Hepatocyte (in vitro differentiated cells): ENCODE measurements at regions not wholly inside any gene's neighbourhood (a gene's known extent, or its start where the extent isn't known, plus 50 kb on each side); places are given as distances from the start of the nearest gene placed in this dataset.

Experiments
- DNase-seq: peaks from one replicate; pipeline ENCODE4 v3.0.0-alpha.2; 2016; ENCODE audit warnings: low spot score
- H2AFZ ChIP-seq: fragments of 200-600 bp; sonication (generic); 2 replicates; pipeline ENCODE4 v1.6.0; 2016; ENCODE audit warnings: antibody characterized with exemption, mild to moderate bottlenecking
- H3K27ac ChIP-seq: fragments of 200-600 bp; sonication (generic); 2 replicates; pipeline ENCODE4 v1.5.1; 2016; ENCODE audit warnings: mild to moderate bottlenecking
- H3K27me3 ChIP-seq: fragments of 200-600 bp; sonication (generic); 2 replicates; pipeline ENCODE4 v1.6.1; 2016
- H3K36me3 ChIP-seq: fragments of 200-600 bp; sonication (generic); replicated peaks from 2 replicates; pipeline ENCODE4 v1.5.1; 2016; ENCODE audit warnings: low read depth; ENCODE audit not compliant: insufficient read depth
- H3K4me1 ChIP-seq: fragments of 200-600 bp; sonication (generic); 2 replicates; pipeline ENCODE4 v1.5.1; 2016; ENCODE audit warnings: mild to moderate bottlenecking, moderate library complexity; ENCODE audit not compliant: insufficient read depth
- H3K4me2 ChIP-seq: fragments of 200-600 bp; sonication (generic); 2 replicates; pipeline ENCODE4 v1.6.0; 2016
- H3K4me3 ChIP-seq: fragments of 200-600 bp; sonication (generic); 2 replicates; pipeline ENCODE4 v1.5.1; 2016; ENCODE audit warnings: mild to moderate bottlenecking
- H3K79me2 ChIP-seq: fragments of 200-600 bp; sonication (generic); 2 replicates; pipeline ENCODE4 v1.6.0; 2017; ENCODE audit warnings: mild to moderate bottlenecking
- H3K9me2 ChIP-seq: fragments of 200-600 bp; sonication (generic); replicated peaks from 2 replicates; pipeline ENCODE4 v1.6.0; 2017; ENCODE audit warnings: mild to moderate bottlenecking; ENCODE audit not compliant: insufficient read depth
- H3K9me3 ChIP-seq: fragments of 200-600 bp; sonication (generic); 2 replicates; pipeline ENCODE4 v1.5.1; 2016; ENCODE audit warnings: low read depth, mild to moderate bottlenecking
- H4K20me1 ChIP-seq: fragments of 200-600 bp; sonication (generic); 2 replicates; pipeline ENCODE4 v1.6.0; 2016; ENCODE audit warnings: mild to moderate bottlenecking; ENCODE audit not compliant: insufficient read depth, poor library complexity, severe bottlenecking
- EZH2 ChIP-seq: fragments of 200-600 bp; sonication (generic); IDR thresholded peaks from 2 replicates; pipeline ENCODE4 v1.6.1; 2016; ENCODE audit warnings: antibody characterized with exemption, mild to moderate bottlenecking, borderline replicate concordance
- EZH2phosphoT487 ChIP-seq: fragments of 200-600 bp; sonication (generic); IDR thresholded peaks from one replicate; pipeline ENCODE4 v1.6.1; 2018; ENCODE audit warnings: antibody characterized with exemption, mild to moderate bottlenecking, low read depth, moderate library complexity; ENCODE audit not compliant: unreplicated experiment, severe bottlenecking
- WGBS: methylation state at CpG from one replicate; pipeline ENCODE4 v1.1.6; 2016; ENCODE audit warnings: low lambda C conversion rate; ENCODE audit errors: missing lambda C conversion rate; 5-methylcytosine and 5-hydroxymethylcytosine counted together
- TF ChIP-seq, protein P1 (sequence below): fragments of 200-600 bp; sonication (generic); IDR thresholded peaks from 2 replicates; pipeline ENCODE4 v1.5.1; 2016; ENCODE audit warnings: antibody characterized with exemption, mild to moderate bottlenecking; ENCODE audit not compliant: poor library complexity

DNA sequence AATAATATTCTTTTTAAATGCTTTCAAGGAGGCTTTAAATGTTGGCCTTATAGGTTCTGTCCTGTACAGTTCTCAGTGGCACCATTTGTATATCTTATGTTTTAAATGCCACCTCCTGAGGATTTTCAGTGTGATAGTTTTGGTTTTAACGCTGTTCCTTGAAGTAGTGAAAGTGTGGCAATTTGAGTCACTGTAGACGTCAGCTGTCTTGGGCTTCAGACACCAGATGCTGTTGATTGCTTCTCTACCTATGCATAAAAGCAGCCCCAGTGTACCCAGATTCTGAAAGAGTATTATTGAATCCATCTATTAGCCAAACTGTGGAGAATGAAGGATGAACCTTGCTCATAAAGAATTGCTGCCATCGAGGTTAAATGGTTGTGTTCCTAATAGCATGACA, 316.8 kb upstream of the GBE1 start:
- Histone ChIP-seq H3K79me2 (no peaks in the 10 kb centered on the region), H4K20me1 (no peaks in the 10 kb centered on the region), H3K36me3 (no peaks in the 10 kb centered on the region), H3K4me1 (no peaks in the 10 kb centered on the region), H3K9me3 (no peaks in the 10 kb centered on the region), H3K9me2 (no peaks in the 10 kb centered on the region), H3K4me2 (no peak overlapping the region), H2AFZ (no peak overlapping the region), H3K27me3 (no peaks in the 10 kb centered on the region), H3K27ac (no peak overlapping the region), H3K4me3 (no peak overlapping the region)
- no peak for DNase-seq
- TF ChIP-seq EZH2 (no peak), EZH2phosphoT487 (no peak)
- TF ChIP-seq, protein P1, sequence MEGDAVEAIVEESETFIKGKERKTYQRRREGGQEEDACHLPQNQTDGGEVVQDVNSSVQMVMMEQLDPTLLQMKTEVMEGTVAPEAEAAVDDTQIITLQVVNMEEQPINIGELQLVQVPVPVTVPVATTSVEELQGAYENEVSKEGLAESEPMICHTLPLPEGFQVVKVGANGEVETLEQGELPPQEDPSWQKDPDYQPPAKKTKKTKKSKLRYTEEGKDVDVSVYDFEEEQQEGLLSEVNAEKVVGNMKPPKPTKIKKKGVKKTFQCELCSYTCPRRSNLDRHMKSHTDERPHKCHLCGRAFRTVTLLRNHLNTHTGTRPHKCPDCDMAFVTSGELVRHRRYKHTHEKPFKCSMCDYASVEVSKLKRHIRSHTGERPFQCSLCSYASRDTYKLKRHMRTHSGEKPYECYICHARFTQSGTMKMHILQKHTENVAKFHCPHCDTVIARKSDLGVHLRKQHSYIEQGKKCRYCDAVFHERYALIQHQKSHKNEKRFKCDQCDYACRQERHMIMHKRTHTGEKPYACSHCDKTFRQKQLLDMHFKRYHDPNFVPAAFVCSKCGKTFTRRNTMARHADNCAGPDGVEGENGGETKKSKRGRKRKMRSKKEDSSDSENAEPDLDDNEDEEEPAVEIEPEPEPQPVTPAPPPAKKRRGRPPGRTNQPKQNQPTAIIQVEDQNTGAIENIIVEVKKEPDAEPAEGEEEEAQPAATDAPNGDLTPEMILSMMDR, result no peak
- WGBS, result 91% methylated on average over 3 of the region's 3 CpGs

DNA sequence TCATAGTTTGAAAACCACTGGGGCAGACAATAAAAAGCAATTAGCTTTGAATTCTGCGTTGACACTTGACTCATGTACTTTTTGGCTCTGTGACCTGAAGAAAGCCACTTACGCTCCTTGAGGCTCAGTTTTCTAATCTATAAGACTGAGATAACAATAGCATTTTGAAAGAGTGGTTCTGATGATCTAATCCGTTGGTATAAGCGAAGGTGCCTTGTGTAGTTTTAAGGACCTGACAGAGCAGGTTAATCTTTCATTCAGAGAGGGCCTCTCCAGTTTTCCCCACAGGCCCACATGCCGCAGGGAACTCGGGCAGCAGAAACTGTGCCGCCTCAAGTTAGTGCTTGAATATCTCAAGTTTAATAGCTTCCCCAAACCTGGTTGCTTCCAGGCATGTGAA, 306.0 kb upstream of the GBE1 start:
- Histone ChIP-seq H2AFZ (no peak overlapping the region), H4K20me1 (no peaks in the 10 kb centered on the region), H3K4me1 (no peaks in the 10 kb centered on the region), H3K27me3 (no peaks in the 10 kb centered on the region), H3K36me3 (no peaks in the 10 kb centered on the region), H3K27ac (peak overlapping the region; percentile 35), H3K9me2 (no peaks in the 10 kb centered on the region), H3K4me3 (no peak overlapping the region), H3K9me3 (no peaks in the 10 kb centered on the region), H3K79me2 (no peaks in the 10 kb centered on the region), H3K4me2 (peak overlapping the region; percentile 44)
- TF ChIP-seq EZH2phosphoT487 (no peak), EZH2 (no peak)
- TF ChIP-seq, protein P1, result no peak
- DNase-seq, result peak; percentile 24
- 67% methylated on average over 7 of the region's 7 CpGs for WGBS

DNA sequence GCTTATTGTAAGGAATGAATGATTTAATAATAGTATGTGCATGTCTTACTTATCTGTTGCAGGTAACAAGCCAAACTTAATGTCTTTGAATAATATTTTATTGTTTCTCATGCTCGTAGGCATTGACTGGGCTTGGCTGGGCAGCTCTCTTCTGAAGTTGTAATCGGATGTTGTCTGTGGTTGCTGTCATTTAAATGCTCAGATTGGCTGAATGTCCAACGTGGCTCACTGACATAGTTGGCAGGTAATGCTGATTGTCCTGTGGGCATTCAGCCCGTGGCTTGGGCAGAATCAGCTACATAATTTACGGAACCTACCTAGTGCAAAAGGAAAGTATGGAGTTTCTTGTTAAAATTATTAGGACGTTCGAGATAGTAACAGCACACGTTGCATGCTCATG, 297.4 kb upstream of the GBE1 start:
- Histone ChIP-seq H3K9me2 (no peaks in the 10 kb centered on the region), H3K4me1 (no peaks in the 10 kb centered on the region), H3K27ac (no peak overlapping the region), H2AFZ (no peak overlapping the region), H3K79me2 (no peaks in the 10 kb centered on the region), H4K20me1 (no peaks in the 10 kb centered on the region), H3K36me3 (no peaks in the 10 kb centered on the region), H3K4me3 (no peak overlapping the region), H3K4me2 (no peak overlapping the region), H3K27me3 (no peaks in the 10 kb centered on the region), H3K9me3 (no peaks in the 10 kb centered on the region)
- WGBS, result 94% methylated on average over 8 of the region's 8 CpGs
- DNase-seq, result no peak
- TF ChIP-seq, protein P1, result no peak
- TF ChIP-seq EZH2phosphoT487 (no peak), EZH2 (no peak)

DNA sequence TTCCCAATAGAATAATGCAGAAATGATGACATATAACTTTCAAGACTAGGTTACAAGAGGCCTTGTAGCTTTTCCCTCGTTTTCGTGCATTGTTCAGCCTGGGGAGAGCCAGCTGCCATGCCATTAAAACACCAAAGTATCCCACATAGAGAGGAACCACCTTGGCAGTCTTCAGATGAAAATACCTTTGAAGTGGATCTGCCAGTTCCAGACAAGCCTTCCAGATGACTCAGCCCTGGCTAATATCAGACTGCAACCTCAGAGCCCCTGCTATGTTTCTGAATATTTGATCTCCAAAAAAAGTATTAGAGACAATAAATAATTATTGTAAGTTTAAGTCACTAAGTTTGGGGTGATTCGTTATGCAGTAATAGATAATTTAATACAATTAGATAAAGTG, 294.3 kb upstream of the GBE1 start:
- Histone ChIP-seq H3K4me2 (no peak overlapping the region), H3K9me3 (no peaks in the 10 kb centered on the region)

More for the DNA sequence above, 294.3 kb upstream of the GBE1 start:
- Histone ChIP-seq H3K79me2 (no peaks in the 10 kb centered on the region), H3K9me2 (no peaks in the 10 kb centered on the region), H2AFZ (no peak overlapping the region), H3K27me3 (no peaks in the 10 kb centered on the region), H3K4me1 (no peaks in the 10 kb centered on the region), H3K27ac (no peak overlapping the region), H3K4me3 (no peak overlapping the region), H4K20me1 (no peaks in the 10 kb centered on the region), H3K36me3 (no peaks in the 10 kb centered on the region)
- TF ChIP-seq EZH2 (no peak), EZH2phosphoT487 (no peak)
- TF ChIP-seq, protein P1, result no peak
- DNase-seq, result no peak
- WGBS, result 67% methylated on average over 3 of the region's 3 CpGs
